Lower leg skin (tissue), 3 donors: ENCODE measurements at regions not wholly inside any gene's neighbourhood (a gene's known extent, or its start where the extent isn't known, plus 50 kb on each side); places are given as distances from the start of the nearest gene placed in this dataset.

Experiments
- POLR2A ChIP-seq, 2 donors: fragments of 450-650 bp; IDR thresholded peaks; one replicate each; pipeline ENCODE4 v1.6.1; 2016 to 2017; ENCODE audit warnings: antibody characterized with exemption in 2 of 2, mild to moderate bottlenecking in 1 of 2, moderate library complexity in 1 of 2
- TF ChIP-seq, protein P1 (sequence below), 3 donors: fragments of 450-650 bp; IDR thresholded peaks; one replicate each; pipeline ENCODE4 v1.5.1; 2016; ENCODE audit warnings: antibody characterized with exemption in 3 of 3, mild to moderate bottlenecking in 3 of 3, moderate library complexity in 2 of 3

DNA sequence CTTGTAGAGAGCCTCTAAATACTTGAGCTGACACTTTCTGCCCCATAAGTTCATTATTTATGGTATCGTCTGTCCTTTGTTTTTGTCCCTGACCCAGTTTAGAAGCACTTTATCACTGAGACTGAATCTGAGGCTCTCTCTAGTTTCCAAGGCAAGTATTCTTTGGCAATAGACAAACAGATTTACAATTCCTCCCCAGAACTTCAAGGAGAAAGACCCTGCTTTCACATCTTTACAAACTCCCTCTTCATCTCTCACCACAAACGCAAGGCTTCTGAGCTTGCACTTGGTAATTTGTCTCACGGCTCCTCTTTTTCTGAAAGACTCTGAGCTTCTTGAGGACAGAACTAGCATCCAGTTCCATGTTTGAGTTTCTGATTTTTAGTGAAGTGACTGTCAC lies 49.8 kb upstream of the PARP11 start:
- TF ChIP-seq, protein P1, sequence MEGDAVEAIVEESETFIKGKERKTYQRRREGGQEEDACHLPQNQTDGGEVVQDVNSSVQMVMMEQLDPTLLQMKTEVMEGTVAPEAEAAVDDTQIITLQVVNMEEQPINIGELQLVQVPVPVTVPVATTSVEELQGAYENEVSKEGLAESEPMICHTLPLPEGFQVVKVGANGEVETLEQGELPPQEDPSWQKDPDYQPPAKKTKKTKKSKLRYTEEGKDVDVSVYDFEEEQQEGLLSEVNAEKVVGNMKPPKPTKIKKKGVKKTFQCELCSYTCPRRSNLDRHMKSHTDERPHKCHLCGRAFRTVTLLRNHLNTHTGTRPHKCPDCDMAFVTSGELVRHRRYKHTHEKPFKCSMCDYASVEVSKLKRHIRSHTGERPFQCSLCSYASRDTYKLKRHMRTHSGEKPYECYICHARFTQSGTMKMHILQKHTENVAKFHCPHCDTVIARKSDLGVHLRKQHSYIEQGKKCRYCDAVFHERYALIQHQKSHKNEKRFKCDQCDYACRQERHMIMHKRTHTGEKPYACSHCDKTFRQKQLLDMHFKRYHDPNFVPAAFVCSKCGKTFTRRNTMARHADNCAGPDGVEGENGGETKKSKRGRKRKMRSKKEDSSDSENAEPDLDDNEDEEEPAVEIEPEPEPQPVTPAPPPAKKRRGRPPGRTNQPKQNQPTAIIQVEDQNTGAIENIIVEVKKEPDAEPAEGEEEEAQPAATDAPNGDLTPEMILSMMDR (IDR thresholded peaks at IDR 0.05): no peak
- no peak for TF ChIP-seq POLR2A (IDR thresholded peaks at IDR 0.05)
